ENCODE measurements at regions not wholly inside any gene's neighbourhood (a gene's known extent, or its start where the extent isn't known, plus 50 kb on each side); places are given as distances from the start of the nearest gene placed in this dataset.

GRCh38 chr9:85427772-85428171 is 314.0 kb downstream of the AGTPBP1 start:
- DNase-seq: no peak

GRCh38 chr9:85425153-85425611 is 316.6 kb downstream of the AGTPBP1 start:
- peak; percentile 71 for DNase-seq

- no peak for DNase-seq
Measured at GRCh38 chr9:85423422-85423821, 318.3 kb downstream of the AGTPBP1 start.

- no peak for DNase-seq
Measured at GRCh38 chr9:85421641-85422040, 320.1 kb downstream of the AGTPBP1 start.

GRCh38 chr9:85420750-85421149 is 321.0 kb downstream of the AGTPBP1 start:
- DNase-seq: no peak

- DNase-seq: no peak
Measured at GRCh38 chr9:85417674-85418073, 324.1 kb downstream of the AGTPBP1 start.

- no peak for DNase-seq
Measured at GRCh38 chr9:85416715-85417114, 325.0 kb downstream of the AGTPBP1 start.

GRCh38 chr9:85414390-85414789 is 327.4 kb downstream of the AGTPBP1 start:
- no peak for DNase-seq

- no peak for DNase-seq
Measured at GRCh38 chr9:85408494-85408893, 333.3 kb downstream of the AGTPBP1 start.

- no peak for DNase-seq
Measured at GRCh38 chr9:85405566-85405950, 336.2 kb downstream of the AGTPBP1 start.

DNA sequence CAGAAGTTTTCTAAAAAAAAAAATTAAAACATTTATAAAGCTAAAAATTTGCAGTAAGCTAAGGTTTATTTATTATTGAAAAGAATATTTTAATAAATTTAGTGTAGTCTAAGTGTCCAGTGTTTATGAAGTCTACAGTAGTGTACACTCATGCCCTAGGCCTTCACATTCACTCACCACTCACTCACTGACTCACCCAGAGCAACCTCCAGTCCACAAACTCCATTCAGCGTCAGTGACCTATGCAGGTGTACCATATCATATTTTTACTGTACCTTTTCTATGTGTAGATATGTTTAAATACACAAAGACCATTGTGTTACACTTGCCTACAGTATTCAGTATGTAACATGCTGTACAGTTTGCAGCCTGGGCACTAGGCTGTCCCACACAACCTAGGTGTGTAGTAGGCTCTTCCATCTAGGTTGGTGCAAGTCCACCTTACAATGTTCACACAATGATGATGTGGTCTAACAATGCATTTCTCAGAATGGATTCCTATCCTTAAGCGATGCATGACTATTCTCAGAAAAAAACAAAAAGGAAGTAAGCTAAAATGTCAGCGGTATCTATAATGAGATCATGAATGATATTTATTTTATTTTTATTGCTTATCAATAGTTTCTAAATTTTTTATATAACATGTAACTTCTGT is 336.7 kb downstream of the AGTPBP1 start:
- DNase-seq: no peak

DNA sequence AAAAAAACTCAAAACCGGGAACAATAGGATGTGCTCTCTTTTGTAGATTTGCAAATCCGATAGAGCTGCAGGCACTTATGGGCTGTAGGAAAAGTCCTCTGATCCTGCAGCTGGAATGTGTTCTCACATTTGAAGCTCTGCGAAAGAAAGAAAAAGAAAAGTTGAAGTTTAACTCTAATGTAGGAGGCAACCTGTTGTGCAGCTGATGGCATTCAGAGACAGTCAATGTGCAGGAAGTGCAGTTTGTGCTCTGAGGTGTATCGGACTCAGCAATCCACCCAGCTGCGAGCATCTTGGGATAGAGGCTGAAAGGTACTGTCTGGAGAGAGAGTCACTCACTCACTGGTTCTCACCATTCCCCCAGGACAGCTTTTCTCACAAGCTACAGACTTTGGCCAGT is 339.2 kb downstream of the AGTPBP1 start:
- no peak for DNase-seq

DNA sequence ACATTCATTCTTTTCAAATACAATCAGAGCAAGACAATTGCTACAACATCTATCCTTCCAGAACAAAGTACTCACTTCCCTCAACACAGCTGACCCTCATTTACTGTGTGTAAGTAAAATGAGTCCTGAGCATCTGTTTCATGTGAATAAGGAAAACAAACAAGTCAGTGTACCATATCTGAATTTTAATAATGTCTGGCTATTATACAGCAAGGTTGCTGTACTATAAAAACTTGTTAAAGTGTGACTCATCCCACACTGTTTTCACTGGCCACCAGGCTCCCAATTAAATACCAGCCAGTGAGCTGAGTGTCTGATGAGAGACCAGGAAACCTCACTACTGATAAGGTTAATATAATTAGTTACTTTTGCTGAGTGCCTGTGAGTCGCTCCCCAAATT is 339.8 kb downstream of the AGTPBP1 start:
- DNase-seq: no peak

GRCh38 chr9:85397005-85397404 is 344.7 kb downstream of the AGTPBP1 start:
- no peak for DNase-seq

- peak; percentile 27 for DNase-seq
Measured at GRCh38 chr9:85392260-85392659, 349.5 kb downstream of the AGTPBP1 start.

DNA sequence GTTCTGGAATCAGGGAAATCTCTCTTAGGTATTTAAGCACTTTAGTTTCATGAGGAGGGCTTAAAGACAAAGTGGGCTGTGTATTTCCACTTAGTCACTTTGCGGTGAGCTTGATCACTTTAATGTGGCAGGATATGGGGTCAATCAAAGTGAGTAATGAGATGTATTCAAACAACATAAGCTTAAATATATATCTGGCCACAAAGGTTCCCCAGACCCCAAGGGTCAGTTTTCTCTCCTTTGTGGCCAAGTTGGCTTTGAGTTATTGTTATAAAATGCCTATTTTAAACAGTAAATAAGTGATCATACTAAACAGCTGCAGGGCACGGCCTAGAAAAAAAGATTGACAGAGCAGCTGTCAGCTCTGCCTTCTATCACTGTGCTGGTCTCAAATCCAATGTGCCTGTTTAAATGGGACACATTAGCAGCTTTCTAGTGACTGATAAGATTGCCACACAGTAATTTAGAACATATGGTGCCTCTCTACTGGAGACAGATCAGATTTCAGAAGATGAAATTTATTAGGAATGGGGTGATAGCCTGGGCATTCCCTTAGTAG is 363.9 kb downstream of the AGTPBP1 start:
- no peak for DNase-seq

DNA sequence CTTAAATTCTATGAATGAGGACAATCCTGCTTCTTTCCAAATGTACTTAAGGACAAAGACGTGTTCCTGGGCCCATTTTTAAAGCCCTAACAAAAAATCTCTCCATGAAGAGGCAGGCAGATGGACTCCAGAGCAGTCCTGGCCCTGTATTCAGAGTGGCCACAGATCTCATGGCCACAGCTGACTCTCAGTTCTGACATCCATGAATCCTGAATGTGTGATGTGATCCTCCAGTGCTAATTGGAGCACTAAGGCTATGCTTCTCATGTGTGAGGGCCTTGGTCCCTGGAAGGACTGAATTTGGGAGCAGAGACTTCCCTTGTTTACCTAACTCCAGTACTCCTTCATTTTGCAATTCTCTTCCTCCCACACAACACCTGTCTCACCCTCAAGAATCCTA is 373.0 kb downstream of the AGTPBP1 start:
- DNase-seq: no peak

DNA sequence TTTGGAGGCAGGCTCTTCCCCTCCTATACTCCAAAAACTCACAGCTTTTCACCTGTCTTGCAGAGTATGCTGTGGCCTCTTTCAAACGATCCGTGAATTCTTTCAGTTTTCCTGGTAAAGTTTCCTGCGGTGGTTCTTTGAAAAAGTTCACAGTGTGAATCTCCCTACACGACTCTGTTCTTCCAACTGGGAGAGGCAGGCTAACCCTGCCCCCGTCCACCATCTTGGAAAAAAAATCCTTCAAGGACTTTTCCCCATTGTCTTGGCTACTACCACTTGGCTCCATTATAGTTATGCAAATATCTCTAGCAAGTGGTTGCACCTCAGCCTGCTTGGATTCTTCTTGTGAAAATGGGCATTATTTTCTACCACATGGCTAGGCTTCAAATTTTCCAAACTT is 382.6 kb downstream of the AGTPBP1 start:
- DNase-seq: no peak

DNA sequence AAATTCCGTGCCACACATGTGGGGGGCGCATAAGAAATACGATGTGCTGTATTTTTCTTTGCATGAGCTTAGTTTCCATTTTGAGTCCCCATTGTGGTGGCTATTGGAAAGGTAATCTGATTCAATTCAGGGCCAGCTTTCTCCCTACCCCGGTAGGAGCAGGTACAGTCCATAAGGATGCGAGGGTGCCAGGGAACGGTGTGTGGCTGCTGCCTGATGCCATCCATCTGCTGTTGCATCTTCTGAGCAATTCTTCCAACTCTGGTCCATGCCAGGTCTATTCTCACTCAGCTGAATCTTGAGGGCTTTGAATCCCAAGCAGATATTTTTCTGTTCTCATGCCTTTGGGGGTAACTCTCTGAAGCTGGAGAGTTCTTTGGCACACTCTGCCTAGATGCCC is 392.7 kb downstream of the AGTPBP1 start:
- DNase-seq: no peak

GRCh38 chr9:85347541-85347940 is 394.2 kb downstream of the AGTPBP1 start:
- no peak for DNase-seq

DNA sequence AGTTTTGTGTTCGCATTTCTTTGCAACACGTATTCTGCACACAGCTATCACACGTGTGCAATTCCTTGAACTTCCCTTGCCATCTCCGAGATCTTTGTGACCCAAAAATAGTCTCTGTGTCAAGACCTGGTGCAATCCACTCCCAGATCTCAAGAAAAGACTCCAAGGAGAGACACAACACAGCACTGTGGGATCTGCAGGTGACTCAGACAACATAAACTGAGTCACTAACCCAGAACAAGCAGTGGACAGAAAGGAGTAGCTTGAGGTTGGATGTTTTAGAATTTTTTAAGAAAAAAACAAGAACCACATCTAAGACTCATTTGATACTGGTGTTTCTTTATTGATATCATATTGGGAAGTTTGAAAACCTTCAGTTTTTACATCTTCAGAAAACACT is 396.9 kb downstream of the AGTPBP1 start:
- DNase-seq: no peak

- no peak for DNase-seq
Measured at GRCh38 chr9:85339338-85339737, 402.4 kb downstream of the AGTPBP1 start.

- no peak for DNase-seq
Measured at GRCh38 chr9:85334228-85334627, 407.5 kb downstream of the AGTPBP1 start.

- DNase-seq: peak; percentile 5
Measured at GRCh38 chr9:85332487-85332886, 409.3 kb downstream of the AGTPBP1 start.

DNA sequence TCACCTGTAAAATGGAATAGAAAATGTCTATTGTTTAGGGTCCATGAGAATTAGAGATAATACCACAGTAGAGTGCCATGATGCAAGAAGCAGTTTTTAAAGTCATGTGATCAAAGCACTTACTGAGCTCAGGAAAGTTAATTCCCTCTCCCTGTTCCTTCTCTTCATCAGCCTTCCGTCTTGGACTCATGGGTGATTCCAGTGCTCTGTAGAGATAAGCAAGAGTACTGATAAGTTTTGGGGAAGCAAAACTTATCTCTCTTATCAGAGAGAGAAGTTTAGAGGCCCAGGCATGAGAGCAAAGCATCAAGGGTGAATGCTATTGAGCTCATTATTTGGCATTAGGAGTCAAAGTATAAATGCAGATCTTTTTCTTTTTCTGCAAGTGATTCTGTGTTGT is 410.1 kb downstream of the AGTPBP1 start:
- no peak for DNase-seq

Data from NCI-H1092 treated with DMSO at 0.1 percent for 48 hours (cell line).